Heart left ventricle (tissue), 16 donors: ENCODE measurements at regions not wholly inside any gene's neighbourhood (a gene's known extent, or its start where the extent isn't known, plus 50 kb on each side); places are given as distances from the start of the nearest gene placed in this dataset.
A peak's percentile ranks its signal among the peaks of the same experiment; 100 is the strongest.

ENCODE experiments used
- ATAC-seq, 4 donors: fragments of 200-7000 bp; cut with Tn5 transposase; one replicate each; pipeline ENCODE4 v1.9.1; 2020 to 2022; ENCODE audit warnings: moderate library complexity in 4 of 4, mild to moderate bottlenecking in 3 of 4, moderate number of reproducible peaks in 1 of 4
- DNase-seq, 5 donors: peaks; one replicate each; pipeline ENCODE4 v3.0.0-alpha.2; 2020
- H3K27ac ChIP-seq, 12 donors: fragments of 200-600 bp; sonication (generic) in 4 of 12; one replicate each; pipeline versions ENCODE4 v1.5.0 to v1.8.0; 2016 to 2022; ENCODE audit warnings: mild to moderate bottlenecking in 2 of 12
- H3K27me3 ChIP-seq, 9 donors: fragments of 200-600 bp; sonication (generic) in 2 of 9; one replicate each; pipeline versions ENCODE4 v1.5.1 to v1.8.0; 2016 to 2022; ENCODE audit warnings: mild to moderate bottlenecking in 3 of 9
- H3K36me3 ChIP-seq, 9 donors: fragments of 200-600 bp; sonication (generic) in 2 of 9; one replicate each; pipeline versions ENCODE4 v1.5.0 to v1.8.0; 2018 to 2022; ENCODE audit warnings: mild to moderate bottlenecking in 2 of 9
- H3K4me1 ChIP-seq, 12 donors: fragments of 200-600 bp; sonication (generic) in 4 of 12; one replicate each; pipeline versions ENCODE4 v1.5.0 to v1.8.0; 2016 to 2022; ENCODE audit warnings: mild to moderate bottlenecking in 3 of 12
- H3K4me3 ChIP-seq, 12 donors: fragments of 200-600 bp; sonication (generic) in 4 of 12; one replicate each; pipeline versions ENCODE4 v1.5.0 to v1.8.0; 2017 to 2022; ENCODE audit warnings: mild to moderate bottlenecking in 9 of 12, moderate library complexity in 4 of 12
- H3K9me3 ChIP-seq, 12 donors: fragments of 200-600 bp; sonication (generic) in 4 of 12; one replicate each; pipeline versions ENCODE4 v1.5.0 to v1.8.0; 2016 to 2022; ENCODE audit warnings: mild to moderate bottlenecking in 1 of 12
- POLR2A ChIP-seq, 2 donors: fragments of 450-650 bp; IDR thresholded peaks; one replicate each; pipeline ENCODE4 v1.6.1; 2017; ENCODE audit warnings: antibody characterized with exemption in 2 of 2, mild to moderate bottlenecking in 2 of 2, moderate library complexity in 2 of 2
- WGBS, 4 donors: extraction: QIAGEN DNeasy Blood & Tissue Kit in 2 of 4; methylation state at CpG; one replicate each; pipeline versions ENCODE4 v1.1.5 to v1.1.7; 2013 to 2018; 5-methylcytosine and 5-hydroxymethylcytosine counted together
- intact Hi-C, 10 donors: fragments of 100-400 bp; cut with DNase I; formaldehyde crosslinking; loops; one replicate each; pipeline versions ENCODE4 v1.11.1 to v1.14.2; 2022
- TF ChIP-seq, protein P1 (sequence below), 12 donors: fragments of 200-600 bp; sonication (generic) in 4 of 12; IDR thresholded peaks; one replicate each; pipeline versions ENCODE4 v1.5.0 to v1.8.0; 2018 to 2022; ENCODE audit warnings: antibody characterized with exemption in 12 of 12, mild to moderate bottlenecking in 5 of 12
- donor health status: ischemic (EF 13 %, LVEDD 7.1; RV severe dilation, severe dysfunction).
- donor health status: healthy with polysubstance abuse.
- donor health status: DM: no; HTN: yes; CAD: no.
- donor health status: DM: no; HTN: no; CAD: no.
- donor health status: ischemic (EF 25% LVEDD 6.9; RV normal size, moderate dysfunction).
- donor health status: ischemic (EF 25% LVEDD 5.7; RV mildly dilated, moderate dysfunction).
- donor health status: healthy.
- donor health status: DM: yes; HTN: yes; CAD: no.
- donor health status: ischemic (EF 35%, LVEDD 5.7; RV mildly dilated, moderate dysfunction).
- donor health status: nonischemic (EF 11% LVEDD 7.7; RV severe dilation, severe dysfunction).
- donor health status: DM: yes; HTN: yes; CAD: no.
- donor health status: PGD.
- donor health status: ischemic (EF 29% LVEDD 5.4; RV normal size, mild dysfunction).
- donor health status: nonischemic (EF 23%, LVEDD 6.1; RV moderate dilation, normal function).

DNA sequence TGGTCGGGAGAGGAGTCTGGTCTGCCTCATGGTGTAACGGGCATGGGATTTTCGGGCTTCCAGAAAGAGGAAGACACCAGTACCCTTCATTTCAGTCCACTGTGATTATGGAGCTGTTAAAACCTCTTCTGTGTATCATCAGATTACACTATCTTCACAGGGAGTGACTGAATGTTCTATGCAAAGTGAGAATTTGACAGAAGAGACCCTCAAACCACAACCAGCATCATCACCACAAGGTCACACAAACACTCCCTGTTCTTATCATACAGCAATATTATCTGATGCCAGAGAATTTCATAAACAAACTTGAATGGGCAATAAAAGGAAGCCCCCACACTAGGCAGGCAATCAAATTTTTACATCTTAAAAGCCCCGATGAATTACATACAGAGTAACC lies 164.2 kb downstream of the PDGFRA start:
- DNase-seq (no peak), ATAC-seq (no peak)
- WGBS, 4 donors, result 91 to 96% (median 93%) methylated on average over 4 of the region's 4 CpGs
- Histone ChIP-seq H3K4me1 (peaks cover 0 to 4% (median 0%) of the 10 kb centered on the region in 12 donors), H3K36me3 (no peaks in the 10 kb centered on the region), H3K27ac (no peak overlapping the region), H3K9me3 (no peaks in the 10 kb centered on the region), H3K27me3 (no peaks in the 10 kb centered on the region), H3K4me3 (no peak overlapping the region)
- intact Hi-C loops, result loop anchor here in 1 of 10 donors (5.0 kb wide), 1 partner anchor 39 kb away; no protein-coding TSS in a partner anchor
- TF ChIP-seq POLR2A (IDR thresholded peaks at IDR 0.05), result no peak
- TF ChIP-seq, protein P1, sequence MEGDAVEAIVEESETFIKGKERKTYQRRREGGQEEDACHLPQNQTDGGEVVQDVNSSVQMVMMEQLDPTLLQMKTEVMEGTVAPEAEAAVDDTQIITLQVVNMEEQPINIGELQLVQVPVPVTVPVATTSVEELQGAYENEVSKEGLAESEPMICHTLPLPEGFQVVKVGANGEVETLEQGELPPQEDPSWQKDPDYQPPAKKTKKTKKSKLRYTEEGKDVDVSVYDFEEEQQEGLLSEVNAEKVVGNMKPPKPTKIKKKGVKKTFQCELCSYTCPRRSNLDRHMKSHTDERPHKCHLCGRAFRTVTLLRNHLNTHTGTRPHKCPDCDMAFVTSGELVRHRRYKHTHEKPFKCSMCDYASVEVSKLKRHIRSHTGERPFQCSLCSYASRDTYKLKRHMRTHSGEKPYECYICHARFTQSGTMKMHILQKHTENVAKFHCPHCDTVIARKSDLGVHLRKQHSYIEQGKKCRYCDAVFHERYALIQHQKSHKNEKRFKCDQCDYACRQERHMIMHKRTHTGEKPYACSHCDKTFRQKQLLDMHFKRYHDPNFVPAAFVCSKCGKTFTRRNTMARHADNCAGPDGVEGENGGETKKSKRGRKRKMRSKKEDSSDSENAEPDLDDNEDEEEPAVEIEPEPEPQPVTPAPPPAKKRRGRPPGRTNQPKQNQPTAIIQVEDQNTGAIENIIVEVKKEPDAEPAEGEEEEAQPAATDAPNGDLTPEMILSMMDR (IDR thresholded peaks at IDR 0.05), result no peak

DNA sequence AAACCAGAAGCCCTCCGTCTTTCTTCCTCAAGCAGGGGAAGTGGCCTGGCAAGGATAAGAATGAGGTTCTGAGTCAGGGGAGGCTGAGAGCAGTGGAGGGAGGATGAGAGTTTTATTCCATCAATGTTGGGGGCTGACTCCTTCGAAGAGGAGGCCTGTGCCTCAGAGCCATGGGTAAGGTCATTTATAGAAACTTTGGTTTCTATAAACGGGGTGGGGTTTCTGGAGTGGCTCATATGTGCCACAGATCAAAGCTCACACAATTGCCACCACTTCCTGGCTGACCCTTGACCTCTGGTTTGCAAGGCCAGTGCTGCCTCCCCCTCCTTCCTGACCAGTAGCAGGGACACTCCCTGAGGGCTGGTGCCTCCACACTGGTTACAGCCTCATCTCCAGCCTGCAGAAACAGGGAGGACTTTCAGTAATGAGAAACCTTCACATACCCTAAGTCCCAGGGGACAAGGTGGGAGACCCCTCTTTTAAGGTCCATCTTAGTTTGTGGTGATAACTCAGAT lies 166.0 kb downstream of the PDGFRA start:
- no peak for TF ChIP-seq POLR2A (IDR thresholded peaks at IDR 0.05)
- TF ChIP-seq, protein P1 (IDR thresholded peaks at IDR 0.05), result no peak
- WGBS, 4 donors, result 70 to 84% (median 80%) methylated on average over 3 of the region's 3 CpGs

DNA sequence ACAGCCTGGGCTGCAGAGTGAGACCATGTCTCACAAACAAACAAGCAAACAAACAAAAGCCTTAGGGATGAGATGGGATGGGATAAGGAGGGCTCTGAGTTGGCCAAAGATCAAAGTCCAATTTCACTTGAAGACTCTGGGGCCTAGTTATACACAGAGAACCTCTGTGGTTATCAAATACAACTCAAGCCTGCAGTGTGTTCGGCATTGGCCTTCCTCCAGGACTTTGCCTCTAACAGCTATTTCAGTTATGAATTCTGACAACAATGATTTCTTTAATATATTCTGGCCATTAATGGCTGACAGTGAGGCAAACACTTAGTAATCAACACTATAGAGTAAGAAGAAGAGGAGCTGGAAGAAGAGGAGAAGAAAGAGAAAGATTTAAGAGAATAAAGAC lies 171.1 kb downstream of the PDGFRA start:
- 36 to 73% (median 66%) methylated on average over 1 of the region's 1 CpG for WGBS, 4 donors
- Histone ChIP-seq H3K9me3 (no peaks in the 10 kb centered on the region), H3K27ac (no peak overlapping the region), H3K36me3 (no peaks in the 10 kb centered on the region), H3K4me1 (peaks cover 0 to 20% (median 0%) of the 10 kb centered on the region in 12 donors), H3K4me3 (no peak overlapping the region), H3K27me3 (no peaks in the 10 kb centered on the region)
- intact Hi-C loops, result no loop called here
- no peak for TF ChIP-seq POLR2A (IDR thresholded peaks at IDR 0.05)
- TF ChIP-seq, protein P1 (IDR thresholded peaks at IDR 0.05), result no peak
- DNase-seq, result no peak
- ATAC-seq, result no peak

More for the DNA sequence above, 166.0 kb downstream of the PDGFRA start:
- DNase-seq (no peak), ATAC-seq (no peak)
- H3K27ac ChIP-seq, result no peak overlapping the region
- peaks cover 0 to 12% (median 0%) of the 10 kb centered on the region in 12 donors for H3K4me1 ChIP-seq
- intact Hi-C loops, result no loop called here
- no peak overlapping the region for H3K4me3 ChIP-seq
- H3K27me3 ChIP-seq, result no peaks in the 10 kb centered on the region
- no peaks in the 10 kb centered on the region for H3K36me3 ChIP-seq
- H3K9me3 ChIP-seq, result no peaks in the 10 kb centered on the region

DNA sequence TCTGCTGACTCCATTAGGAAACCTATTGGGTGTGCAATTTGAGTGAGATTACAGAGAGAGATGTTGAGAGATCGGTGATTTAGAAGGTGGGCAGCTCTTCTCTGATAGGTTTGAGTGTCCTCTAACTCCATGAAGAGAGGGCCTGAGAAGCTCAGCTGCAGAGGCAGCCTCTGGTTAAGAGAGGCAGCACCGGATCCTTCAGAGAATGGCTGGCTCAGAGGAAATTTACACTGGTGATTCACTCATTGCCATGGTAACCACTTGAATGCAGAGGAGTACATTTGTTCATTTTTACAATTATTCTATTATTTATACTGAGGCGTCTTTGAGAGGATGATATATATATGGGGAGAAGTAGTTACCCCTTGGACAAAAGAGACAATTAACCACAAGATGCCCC lies 171.7 kb downstream of the PDGFRA start:
- intact Hi-C loops, result no loop called here

More for the DNA sequence above, 171.7 kb downstream of the PDGFRA start:
- Histone ChIP-seq H3K4me1 (peaks cover 0 to 20% (median 0%) of the 10 kb centered on the region in 12 donors), H3K27me3 (no peaks in the 10 kb centered on the region), H3K9me3 (no peaks in the 10 kb centered on the region), H3K27ac (no peak overlapping the region), H3K4me3 (no peak overlapping the region), H3K36me3 (no peaks in the 10 kb centered on the region)
- no peak for TF ChIP-seq POLR2A (IDR thresholded peaks at IDR 0.05)
- TF ChIP-seq, protein P1 (IDR thresholded peaks at IDR 0.05), result no peak
- ATAC-seq (peak in 2 of 4 donors; percentile 57 to 61), DNase-seq (no peak)
- WGBS, 4 donors, result 59 to 64% (median 60%) methylated on average over 3 of the region's 3 CpGs
